Stimulated activated CD4-positive, alpha-beta T cell treated with anti-CD3 and anti-CD28 coated beads, Interleukin-12 subunit alpha, Interleukin-12 subunit beta, amount 100 ng/mL, for 24 hours (primary cell): ENCODE measurements at regions not wholly inside any gene's neighbourhood (a gene's known extent, or its start where the extent isn't known, plus 50 kb on each side); places are given as distances from the start of the nearest gene placed in this dataset.
"Not testable (repeated sequence)": the region's sequence is repeated elsewhere in the genome, so short reads cannot be mapped to it uniquely, and the experiment has no call there.

ENCODE experiments used
- DNase-seq, 2 experiments: peaks; one replicate each; pipeline ENCODE4 v3.0.0-alpha.2; 2020; ENCODE audit warnings: low read depth in 2 of 2

DNA sequence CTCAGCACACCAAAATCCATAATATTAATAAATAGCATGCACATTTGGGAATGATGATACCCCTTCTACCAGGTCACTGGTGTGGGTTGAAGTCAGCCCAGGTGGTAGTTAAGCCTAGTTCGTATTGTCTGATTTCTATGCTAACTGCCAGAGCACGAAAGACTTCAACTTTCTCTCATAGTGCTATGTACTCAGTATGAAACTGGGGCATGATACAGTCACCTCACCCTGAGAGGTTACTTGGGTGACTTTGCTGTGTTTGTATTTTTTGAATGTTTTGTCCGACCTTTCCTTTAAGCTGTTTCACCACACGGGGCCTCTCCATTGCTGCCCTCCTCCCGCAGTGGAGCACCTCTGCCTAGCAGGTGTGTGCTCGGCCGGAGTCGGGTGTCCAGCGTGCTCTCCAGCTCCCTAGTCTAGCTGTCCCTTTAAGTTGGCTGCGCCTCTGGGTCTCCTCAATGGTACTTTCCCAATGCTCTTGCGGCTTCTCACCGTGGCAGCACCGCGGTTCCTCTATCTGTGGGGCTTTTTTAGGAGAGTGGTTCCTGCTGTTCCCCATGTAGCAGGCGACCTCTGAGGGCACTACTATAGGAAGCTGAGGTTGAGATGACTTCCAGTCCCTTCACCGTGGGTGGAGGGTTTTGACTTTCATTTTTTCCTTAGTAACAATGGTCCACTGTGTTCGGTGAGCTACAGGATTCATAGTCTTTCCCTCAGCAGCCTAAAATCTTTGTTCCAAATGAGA, 524.0 kb upstream of the PFKP start:
- DNase-seq = no peak

DNA sequence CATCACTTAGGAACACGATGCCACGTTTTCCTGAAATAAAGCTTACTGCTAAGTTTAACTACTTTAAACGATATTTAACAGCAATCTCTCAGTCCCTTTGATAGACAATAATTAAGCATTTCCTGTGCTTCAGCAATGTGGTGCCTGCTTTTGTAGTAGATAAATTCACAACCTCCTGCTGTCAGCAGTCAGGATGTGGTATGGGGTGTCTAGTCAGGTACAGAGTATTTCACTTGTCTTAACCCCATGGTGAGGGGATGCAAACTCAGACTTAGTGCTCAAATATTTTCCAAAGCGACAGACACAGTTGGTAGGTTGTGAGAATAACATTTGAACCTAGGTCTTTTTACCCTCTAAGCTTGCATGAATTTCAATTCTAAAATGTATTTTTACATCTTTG, 526.2 kb upstream of the PFKP start:
- DNase-seq = no peak

DNA sequence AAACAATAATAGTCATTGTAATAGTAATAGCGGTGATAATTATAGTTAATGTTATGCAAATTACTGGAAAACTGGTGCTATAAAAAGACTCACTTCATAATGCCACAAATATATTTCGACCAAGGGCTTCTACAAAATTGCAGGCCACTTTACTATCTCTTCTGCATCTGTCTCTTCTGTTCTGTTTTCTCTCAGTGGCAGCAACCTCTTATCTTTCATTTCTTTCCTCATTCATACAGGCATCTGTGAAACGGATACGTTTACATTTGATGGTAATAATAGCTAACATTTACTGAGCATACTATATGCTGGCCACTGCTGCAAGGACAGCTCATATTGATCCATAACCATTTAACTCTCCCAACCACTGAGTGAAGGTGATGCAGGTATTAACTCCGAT, 537.4 kb upstream of the PFKP start:
- DNase-seq = no peak

DNA sequence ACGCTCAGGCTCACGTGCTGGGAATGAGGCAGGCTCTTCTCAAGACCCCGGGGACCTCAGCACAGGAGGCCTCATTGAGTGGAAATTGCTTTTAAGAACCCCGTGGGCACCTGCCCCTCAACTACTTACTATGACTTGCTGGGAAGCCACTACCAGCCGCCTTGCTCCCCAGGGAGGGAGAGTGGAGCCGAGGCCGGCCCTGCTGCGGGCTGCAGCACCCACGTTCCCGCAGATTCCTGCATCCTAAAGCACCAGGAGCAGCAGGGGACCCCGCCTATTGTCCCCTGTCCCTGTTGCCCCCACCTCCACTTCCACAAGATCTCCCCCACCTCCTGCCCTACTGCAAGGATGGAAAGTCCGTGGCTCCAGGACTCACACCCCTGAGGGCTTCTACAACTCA, 541.6 kb upstream of the PFKP start:
- no peak for DNase-seq

DNA sequence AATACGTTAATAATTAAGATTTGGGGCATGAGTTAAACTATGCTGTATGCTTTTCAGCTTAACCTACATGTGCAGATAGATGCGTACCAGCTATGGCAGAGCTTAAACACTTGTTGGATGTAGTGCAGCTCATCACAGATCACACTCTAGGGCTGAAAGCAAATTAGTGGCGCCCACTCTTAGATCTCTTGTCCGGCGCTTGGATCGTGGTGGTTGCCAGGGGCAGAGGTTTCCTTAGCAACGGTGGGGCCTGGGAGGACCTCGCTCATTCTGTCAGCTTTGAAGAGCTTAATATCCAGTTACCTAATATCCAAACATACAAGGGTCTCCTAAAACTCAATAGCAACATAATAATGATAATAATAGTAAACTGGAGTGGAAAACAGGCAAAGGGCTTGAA, 548.2 kb upstream of the PFKP start:
- no peak for DNase-seq

DNA sequence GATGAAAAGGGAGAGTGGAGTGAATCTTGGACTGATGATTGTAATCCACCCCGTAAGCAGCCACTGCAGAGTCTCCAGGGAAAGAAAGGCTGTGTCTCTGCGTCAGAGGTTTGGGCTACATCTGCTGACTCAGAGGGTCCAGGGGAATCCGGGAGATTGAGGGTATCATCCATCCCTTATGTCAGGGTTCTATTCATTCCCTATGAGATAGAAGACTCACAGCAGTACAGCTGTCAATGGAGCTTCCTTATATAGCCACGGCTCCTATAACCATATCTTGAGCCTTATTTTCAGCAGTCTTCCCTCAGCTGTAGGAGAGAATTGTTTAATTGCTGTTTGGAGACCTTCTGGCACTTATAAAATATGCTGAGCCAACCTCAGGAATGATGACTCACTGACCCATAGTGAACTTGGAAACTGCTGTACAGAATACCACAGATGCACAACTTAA, 558.2 kb upstream of the PFKP start:
- DNase-seq = no peak

DNA sequence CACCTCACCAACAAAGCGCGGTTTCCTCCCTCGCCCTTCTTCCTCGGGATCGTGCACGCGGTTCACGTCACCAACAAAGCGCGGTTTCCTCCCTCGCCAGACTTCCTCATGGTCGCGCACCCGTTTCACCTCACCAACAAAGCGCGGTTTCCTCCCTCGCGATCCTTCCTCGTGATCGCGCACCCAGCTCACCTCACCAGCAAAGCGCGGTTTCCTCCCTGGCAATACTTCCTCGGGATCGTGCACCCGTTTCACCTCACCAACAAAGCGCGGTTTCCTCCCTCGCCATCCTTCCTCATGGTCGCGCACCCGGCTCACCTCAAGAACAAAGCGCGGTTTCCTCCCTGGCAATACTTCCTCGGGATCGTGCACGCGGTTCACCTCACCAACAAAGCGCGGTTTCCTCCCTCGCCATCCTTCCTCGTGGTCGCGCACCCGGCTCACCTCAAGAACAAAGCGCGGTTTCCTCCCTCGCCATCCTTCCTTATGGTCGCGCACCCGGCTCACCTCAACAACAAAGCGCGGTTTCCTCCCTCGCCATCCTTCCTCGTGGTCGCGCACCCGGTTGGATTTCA, 565.9 kb upstream of the PFKP start:
- not testable (repeated sequence) for DNase-seq

DNA sequence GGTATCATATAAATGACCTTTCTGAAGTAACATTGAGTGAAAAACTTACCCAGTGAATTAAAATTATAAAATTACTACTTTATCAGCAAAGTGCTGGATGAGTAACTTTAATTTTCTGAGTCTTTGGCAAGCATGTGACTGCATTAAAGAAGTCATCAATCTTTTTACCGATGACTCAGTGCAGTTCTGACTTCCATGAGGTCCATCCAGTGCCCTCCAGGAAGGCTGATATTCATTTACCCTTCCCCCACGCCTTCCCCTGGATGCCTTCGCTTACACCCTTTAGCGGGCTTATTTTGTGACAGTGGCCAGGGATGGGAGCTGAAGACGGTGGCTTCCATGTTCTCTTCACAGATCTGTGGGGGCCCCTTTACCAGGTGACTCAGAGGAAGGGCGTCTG, 572.9 kb upstream of the PFKP start:
- no peak for DNase-seq

DNA sequence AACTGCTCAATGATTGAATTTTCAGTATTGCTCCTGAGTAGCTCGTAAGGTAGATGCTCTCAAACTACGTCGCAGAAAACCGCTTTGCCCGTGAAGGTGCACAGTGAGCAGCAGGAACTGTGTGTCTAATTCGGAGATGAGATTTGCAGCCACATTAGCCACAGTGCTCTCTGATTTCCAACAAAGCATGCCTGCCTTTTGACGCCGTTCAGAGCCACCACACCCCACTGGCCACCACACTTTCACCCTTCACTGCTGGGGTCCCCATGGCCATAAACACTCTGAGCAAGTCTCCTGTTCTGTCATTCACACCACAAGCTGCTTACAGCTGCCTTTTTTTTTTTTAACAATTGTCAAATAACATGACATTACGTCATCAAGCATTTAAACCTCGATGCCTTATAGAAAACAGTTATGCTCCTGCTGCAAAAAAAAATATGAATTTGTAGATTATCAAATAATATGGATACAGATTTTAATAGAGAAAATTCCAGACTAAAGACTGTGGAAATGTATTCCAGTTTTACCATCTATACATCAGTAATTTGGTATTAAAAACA, 578.8 kb upstream of the PFKP start:
- DNase-seq = no peak

DNA sequence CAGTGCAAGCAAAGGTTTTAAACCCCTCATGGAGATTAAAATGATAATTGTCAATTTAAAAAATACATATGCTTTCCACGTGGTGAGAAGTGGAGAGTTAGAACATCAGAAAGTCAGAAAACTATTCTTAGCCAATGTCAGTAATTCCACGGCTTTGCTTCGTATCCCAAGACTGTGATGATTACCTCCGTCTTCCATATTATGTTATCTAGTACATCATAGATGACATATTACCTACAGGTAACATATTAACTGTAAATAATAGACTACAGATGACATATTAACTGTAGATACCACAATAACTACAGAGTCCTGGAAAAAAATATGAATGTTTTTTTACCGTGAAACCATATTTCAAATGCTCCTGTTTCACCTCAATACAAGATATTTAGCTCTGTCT, 579.4 kb upstream of the PFKP start:
- DNase-seq = no peak

DNA sequence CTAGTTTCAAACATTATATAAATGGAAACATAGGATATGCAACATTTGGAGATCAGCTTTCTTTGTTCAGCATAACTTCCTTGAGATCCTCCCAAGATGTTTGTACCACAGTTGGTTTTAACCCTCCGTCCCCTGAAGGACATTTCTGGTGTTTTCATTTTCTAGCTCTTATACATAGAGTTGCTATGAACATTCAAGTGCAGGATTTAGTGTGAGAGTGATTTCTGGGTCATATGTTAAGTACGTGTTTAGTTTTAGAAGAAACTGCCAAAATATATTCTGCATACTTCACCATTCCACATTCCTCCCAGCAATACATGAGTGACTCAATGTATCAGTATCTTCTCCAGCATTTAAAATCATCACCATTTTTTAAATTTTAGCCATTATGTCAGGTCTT, 588.7 kb upstream of the PFKP start:
- DNase-seq = no peak

DNA sequence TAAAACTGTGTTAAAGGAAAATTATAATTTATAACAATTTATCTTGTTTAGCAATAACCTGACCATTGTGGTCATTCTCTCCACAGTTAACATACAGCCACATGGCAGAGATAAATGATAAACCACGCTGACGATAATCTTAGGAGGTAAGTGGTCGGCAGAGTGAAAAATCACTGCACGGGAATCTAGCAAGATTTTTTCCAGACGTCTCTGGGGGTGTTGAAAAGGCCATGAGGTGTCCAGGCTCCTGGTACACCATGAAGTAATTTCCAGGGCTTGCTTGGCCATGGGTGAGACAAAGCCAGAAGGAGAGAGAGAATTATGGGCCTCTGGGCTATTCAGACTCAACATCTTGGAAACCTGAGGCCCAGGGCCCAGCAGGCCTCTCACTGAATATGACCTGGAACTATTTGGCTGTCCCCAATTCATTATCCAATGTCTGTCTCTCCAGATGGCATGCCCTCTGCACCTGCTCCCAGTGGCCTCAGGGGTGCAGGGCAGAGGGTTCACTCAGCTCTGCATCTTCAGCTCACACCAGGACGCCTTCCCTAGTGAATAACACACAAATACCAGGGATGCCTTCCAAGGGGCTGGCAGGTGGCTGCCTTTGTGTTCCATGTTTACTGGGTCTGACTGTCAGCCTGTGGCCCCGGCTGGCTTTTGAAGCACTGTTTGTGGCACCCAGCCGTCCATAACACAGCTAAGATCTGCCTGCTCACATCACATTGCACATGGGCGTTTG, 590.4 kb upstream of the PFKP start:
- no peak for DNase-seq

DNA sequence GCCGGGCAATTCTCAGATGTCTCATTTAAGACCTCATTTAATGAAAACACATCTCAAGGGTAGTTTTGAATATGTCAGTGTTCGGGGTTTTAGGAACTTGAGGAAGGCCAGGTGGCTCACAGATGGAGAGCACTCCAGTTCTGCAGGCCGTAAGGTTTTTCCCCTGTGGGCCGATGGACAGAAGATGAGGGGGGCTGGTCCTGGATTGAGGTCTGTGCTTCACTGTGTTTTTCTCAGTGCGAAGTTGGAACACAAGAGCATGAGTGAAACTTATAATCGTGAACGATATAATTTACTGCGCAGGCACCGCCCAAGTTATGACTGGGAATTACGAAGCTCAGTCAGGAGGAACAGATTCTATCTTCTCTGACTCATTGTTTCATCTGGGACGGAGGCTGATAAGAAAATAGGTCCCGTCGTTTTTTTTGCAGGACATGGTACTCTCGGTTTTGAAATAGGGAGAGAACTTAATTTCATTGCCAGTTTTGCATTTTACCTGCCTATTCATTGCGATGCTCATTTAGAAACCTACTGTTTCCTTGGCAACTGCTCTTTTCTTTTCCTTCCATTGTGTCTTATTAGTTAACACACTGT, 591.0 kb upstream of the PFKP start:
- DNase-seq = no peak

DNA sequence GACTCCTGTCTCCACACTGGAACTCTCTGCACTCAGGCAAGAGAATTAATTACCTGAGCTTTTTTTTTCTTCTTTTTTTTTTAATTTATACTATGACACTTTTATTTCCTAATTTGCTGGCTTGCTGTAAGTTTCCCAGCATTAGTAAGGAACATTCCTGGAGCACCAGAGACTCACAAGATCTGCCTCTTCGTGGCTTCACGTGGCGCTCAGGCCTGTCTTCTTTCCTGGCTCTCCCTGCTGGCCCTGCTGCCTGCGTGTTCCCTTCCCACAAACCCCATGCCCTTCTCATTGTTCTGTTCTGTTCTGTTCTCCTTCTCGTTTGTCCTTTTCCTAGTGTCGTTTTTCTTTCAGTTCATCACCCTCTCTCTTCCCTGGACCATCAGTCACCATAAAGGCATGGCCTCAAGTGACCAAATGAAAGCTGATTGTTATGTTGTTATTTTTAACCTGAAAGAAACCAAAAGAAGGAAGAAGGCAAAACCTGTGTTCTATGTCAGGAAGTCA, 591.6 kb upstream of the PFKP start:
- no peak for DNase-seq

DNA sequence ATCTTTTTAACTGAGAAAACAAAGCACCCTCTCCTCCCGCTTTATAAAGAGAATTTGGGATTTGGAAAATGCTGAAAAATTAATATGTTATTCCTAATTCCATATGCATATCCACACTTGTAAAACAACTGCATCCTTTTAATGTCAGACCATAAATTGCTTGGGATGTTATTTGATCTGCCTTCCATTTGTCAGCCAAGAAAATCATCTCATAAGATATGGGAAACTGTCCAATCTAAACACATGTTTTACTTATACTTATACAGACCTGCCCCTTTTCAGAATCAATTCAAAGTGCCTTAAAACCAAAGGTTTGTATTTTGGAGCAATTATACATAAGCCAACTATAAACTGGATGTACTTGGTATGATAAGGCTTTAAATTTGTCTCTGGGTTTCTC, 595.5 kb upstream of the PFKP start:
- no peak for DNase-seq

DNA sequence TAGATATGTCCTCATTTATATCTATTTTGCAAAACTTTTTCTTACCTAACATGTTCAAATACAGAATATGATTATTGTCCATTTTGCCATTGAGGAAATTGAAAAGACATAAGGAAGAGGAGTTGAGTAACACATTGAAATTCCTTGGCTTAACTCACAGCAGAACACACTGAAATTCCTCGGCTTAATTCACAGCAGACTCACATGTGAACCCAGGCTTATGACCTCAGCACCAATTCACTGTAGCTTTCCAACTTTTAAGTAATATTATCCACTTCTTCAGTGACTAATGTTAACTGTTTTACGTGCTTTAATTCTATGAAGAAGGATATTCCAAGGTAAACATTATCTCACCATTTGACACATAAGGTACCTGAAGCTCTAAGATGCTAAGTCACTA, 597.5 kb upstream of the PFKP start:
- DNase-seq = no peak

DNA sequence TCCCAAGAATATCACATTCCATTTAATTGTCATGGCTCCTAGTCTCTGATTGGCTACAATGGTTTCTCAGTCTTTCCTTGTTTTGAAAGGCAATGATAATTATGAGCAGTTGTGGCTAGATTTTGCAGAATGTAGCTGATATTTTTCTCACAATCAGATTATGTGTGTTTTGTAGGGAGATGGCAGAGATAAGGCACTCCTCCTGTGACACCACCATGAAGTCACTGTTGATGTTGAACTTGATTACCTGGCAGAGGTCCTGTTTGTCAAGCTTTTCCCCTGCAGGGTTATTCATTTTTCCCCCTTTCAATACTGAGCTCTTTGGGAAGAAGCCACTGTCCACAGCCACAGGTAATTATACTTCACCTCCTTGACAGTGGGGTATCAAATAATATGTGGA, 602.9 kb upstream of the PFKP start:
- DNase-seq = no peak

DNA sequence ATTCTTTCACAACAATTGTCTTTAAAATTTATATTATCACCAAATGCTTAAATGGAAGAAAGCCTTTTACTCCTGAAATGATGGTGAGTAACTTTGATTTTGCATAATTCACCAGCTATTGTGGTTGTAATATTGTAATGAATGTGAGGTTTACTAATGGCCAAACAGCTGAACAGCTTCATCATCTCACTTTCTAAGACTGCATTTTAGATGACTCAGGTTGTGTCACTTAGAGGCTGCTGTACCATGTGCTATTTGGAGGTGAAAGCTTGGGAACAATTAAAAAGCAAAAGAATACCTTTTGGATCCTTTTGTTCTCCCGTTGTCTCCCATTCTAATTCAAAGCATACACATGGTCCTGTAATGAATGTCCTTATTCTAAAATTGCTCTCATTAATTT, 604.0 kb upstream of the PFKP start:
- DNase-seq = no peak

DNA sequence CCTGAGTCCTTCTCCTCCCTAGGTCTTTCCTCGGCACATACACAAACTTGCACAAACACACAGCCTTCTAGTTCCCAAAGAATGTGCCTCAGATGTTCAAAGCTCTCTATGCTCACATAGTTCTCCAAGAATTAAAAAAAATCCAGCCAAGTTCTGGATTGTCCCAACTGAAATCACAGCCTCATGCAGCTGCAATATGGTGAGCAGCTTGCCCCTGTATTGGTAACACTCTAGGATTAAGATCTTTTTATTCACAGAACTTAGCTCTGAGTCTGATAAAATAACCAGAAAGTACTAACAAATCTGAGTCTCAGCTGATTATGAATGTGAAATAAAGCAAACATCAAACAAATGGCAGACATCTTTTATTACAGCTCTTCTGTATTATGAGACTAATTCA, 604.8 kb upstream of the PFKP start:
- DNase-seq = no peak

DNA sequence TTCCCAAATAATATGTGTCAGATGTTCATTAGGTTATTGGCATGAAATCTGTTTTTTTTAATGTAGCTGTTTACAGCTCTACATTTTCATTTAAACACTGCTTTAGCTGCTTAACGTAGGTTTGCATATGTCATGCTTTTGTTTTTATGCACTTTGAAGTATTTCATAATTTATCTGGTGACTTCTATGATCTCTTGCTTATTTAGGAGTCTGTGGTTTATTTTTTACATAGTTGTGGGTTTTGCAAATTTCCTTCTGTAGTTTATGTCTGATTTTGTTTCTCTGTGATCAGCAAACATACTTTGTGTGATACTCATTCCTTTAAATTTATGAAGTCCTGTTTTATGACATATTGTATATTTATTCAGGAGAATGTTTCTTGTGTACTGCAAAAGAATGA, 606.5 kb upstream of the PFKP start:
- DNase-seq = no peak

DNA sequence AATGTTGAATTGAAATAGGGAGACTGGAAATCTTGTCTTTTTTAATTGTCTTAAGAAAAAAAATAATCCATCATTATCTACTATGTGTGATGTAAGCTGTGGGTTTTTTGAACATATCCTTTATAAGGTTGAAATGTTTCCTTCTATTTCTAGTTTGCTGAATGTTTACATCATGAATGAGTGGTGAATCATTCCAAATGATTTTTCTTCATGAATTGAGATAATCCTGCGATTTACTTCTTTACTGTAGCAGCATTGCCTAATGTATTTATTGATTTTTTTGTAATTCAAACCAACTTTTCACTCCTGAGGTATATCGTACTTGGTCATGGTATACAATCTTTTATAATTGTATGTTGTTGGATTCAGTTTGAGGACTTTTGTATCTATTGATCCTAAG, 607.6 kb upstream of the PFKP start:
- DNase-seq = no peak

DNA sequence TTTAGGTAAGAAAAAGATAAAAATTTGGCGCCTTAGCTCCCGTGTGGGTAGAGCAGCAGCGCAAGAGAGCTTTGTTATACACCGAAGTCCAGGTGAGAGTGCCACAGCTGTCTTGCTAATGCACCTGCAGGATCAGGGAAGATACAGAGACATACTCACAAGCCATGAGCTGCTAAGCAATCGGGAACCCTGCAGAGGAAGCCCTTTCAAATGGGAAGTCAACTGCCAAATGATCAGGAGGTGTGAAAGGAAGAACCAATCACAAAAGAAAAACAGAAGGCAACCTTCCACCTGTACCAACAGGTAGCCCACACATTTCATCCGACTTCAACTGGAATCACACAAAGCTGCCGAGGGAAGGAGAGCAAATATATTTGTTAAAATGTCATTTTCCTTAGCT, 610.5 kb upstream of the PFKP start:
- DNase-seq = no peak
